G401 (cell line): ENCODE measurements at regions not wholly inside any gene's neighbourhood (a gene's known extent, or its start where the extent isn't known, plus 50 kb on each side); places are given as distances from the start of the nearest gene placed in this dataset.

ENCODE experiments used
- DNase-seq: peaks from one replicate; pipeline ENCODE4 v3.0.0-alpha.2; 2015; ENCODE audit warnings: low spot score
- in situ Hi-C: cut with HindIII; loops from 2 replicates; pipeline ENCODE4 v1.10.0; 2016; ENCODE audit warnings: low sequenced_read_pairs, mixed read lengths

- in situ Hi-C loops, result no loop called here
- DNase-seq, result no peak
These were observed 58.8 kb upstream of the MKLN1 start for GRCh38 chr7:131268906-131269305.

GRCh38 chr7:131272086-131272485, 55.6 kb upstream of the MKLN1 start:
- in situ Hi-C loops, result no loop called here
- DNase-seq, result no peak

- in situ Hi-C loops, result no loop called here
- DNase-seq, result no peak
These were observed 52.7 kb upstream of the MKLN1 start for GRCh38 chr7:131274986-131275385.

GRCh38 chr7:131276190-131276589, 51.5 kb upstream of the MKLN1 start:
- no peak for DNase-seq
- in situ Hi-C loops, result no loop called here

- in situ Hi-C loops, result no loop called here
- DNase-seq, result no peak
These were observed 50.9 kb upstream of the MKLN1 start for GRCh38 chr7:131276748-131277147.
